Mammary epithelial cell (primary cell): ENCODE measurements at regions not wholly inside any gene's neighbourhood (a gene's known extent, or its start where the extent isn't known, plus 50 kb on each side); places are given as distances from the start of the nearest gene placed in this dataset.

ENCODE experiments used
- CTCF ChIP-seq, 2 donors: IDR thresholded peaks in 1 of 2; conservative IDR thresholded peaks in 1 of 2; 2 replicates each; pipeline ENCODE4 v1.5.1; 2011 to 2012; ENCODE audit warnings: inconsistent platforms in 2 of 2, low read length in 2 of 2, mild to moderate bottlenecking in 2 of 2, control low read depth in 1 of 2, low read depth in 1 of 2; ENCODE audit not compliant: insufficient read depth in 1 of 2; ENCODE audit errors: extremely low read depth in 1 of 2
- EZH2 ChIP-seq: IDR thresholded peaks from 2 replicates; pipeline ENCODE4 v1.6.1; 2012; ENCODE audit warnings: low read length, inconsistent platforms, borderline replicate concordance

GRCh38 chr2:223652902-223653301, 50.7 kb upstream of the SCG2 start:
- TF ChIP-seq EZH2, result no peak
- no peak for TF ChIP-seq CTCF (conservative IDR thresholded peaks at IDR 0.05 in 1 of 2, IDR thresholded peaks at IDR 0.05 in 1 of 2; ENCODE audit: extremely low read depth in 1 of 2, insufficient read depth in 1 of 2, low read depth in 1 of 2, low read length in 2 of 2)
